ENCODE measurements at regions not wholly inside any gene's neighbourhood (a gene's known extent, or its start where the extent isn't known, plus 50 kb on each side); places are given as distances from the start of the nearest gene placed in this dataset.

GRCh38 chr5:2024986-2025721 is 142.4 kb upstream of the IRX4 start:
- TF ChIP-seq, protein P1, sequence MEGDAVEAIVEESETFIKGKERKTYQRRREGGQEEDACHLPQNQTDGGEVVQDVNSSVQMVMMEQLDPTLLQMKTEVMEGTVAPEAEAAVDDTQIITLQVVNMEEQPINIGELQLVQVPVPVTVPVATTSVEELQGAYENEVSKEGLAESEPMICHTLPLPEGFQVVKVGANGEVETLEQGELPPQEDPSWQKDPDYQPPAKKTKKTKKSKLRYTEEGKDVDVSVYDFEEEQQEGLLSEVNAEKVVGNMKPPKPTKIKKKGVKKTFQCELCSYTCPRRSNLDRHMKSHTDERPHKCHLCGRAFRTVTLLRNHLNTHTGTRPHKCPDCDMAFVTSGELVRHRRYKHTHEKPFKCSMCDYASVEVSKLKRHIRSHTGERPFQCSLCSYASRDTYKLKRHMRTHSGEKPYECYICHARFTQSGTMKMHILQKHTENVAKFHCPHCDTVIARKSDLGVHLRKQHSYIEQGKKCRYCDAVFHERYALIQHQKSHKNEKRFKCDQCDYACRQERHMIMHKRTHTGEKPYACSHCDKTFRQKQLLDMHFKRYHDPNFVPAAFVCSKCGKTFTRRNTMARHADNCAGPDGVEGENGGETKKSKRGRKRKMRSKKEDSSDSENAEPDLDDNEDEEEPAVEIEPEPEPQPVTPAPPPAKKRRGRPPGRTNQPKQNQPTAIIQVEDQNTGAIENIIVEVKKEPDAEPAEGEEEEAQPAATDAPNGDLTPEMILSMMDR (IDR thresholded peaks at IDR 0.05; ENCODE audit: unreplicated experiment), result no peak
- H3K4me3 Mint-ChIP-seq, result no peak overlapping the region
- no peaks in the 10 kb centered on the region for H3K36me3 Mint-ChIP-seq
- H3K9me3 Mint-ChIP-seq, result peaks cover 29% of the 10 kb centered on the region
- no peak overlapping the region for H3K27ac Mint-ChIP-seq
- no peak for DNase-seq (ENCODE audit: low spot score in 2 of 2, unreplicated experiment in 2 of 2)
- peaks cover 5% of the 10 kb centered on the region for H3K4me1 Mint-ChIP-seq
- peaks cover 44% of the 10 kb centered on the region for H3K27me3 Mint-ChIP-seq (ENCODE audit: low read depth)

DNA sequence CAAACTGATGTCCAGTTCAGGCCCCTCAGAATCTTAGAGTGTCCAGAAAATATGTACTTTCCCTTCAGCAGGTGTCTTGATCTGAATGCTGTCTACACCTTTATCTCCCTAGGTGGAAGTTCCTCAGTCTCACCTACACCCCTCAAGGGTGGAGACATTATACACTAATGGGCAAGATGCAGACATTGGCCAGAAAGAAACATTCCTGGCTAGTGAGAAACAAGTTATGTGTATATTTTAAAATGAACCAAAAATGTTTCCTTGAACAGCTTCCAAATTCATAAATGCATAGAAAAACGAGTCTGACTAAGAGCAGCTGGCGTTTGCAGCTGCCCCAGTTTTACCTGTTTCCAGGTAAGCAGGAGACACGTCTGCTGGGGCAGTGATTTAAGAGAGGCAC is 140.5 kb upstream of the IRX4 start:
- Mint-ChIP-seq H3K4me1 (no peaks in the 10 kb centered on the region), H3K4me3 (no peak overlapping the region), H3K9me3 (peaks cover 24% of the 10 kb centered on the region), H3K27ac (no peak overlapping the region), H3K27me3 (ENCODE audit: low read depth) (peaks cover 53% of the 10 kb centered on the region), H3K36me3 (no peaks in the 10 kb centered on the region)
- TF ChIP-seq, protein P1 (IDR thresholded peaks at IDR 0.05; ENCODE audit: unreplicated experiment), result no peak
- DNase-seq (ENCODE audit: low spot score in 2 of 2, unreplicated experiment in 2 of 2), result no peak

GRCh38 chr5:2022436-2022835 is 139.7 kb upstream of the IRX4 start:
- Mint-ChIP-seq H3K27ac (no peak overlapping the region), H3K27me3 (ENCODE audit: low read depth) (peaks cover 53% of the 10 kb centered on the region), H3K4me1 (no peaks in the 10 kb centered on the region), H3K4me3 (no peak overlapping the region), H3K9me3 (peaks cover 16% of the 10 kb centered on the region), H3K36me3 (no peaks in the 10 kb centered on the region)
- no peak for DNase-seq (ENCODE audit: low spot score in 2 of 2, unreplicated experiment in 2 of 2)
- TF ChIP-seq, protein P1 (IDR thresholded peaks at IDR 0.05; ENCODE audit: unreplicated experiment), result no peak

- DNase-seq (ENCODE audit: low spot score in 2 of 2, unreplicated experiment in 2 of 2), result no peak
- no peak overlapping the region for H3K27ac Mint-ChIP-seq
- TF ChIP-seq, protein P1 (IDR thresholded peaks at IDR 0.05; ENCODE audit: unreplicated experiment), result no peak
- H3K4me3 Mint-ChIP-seq, result no peak overlapping the region
- peaks cover 15% of the 10 kb centered on the region for H3K9me3 Mint-ChIP-seq
- peaks cover 55% of the 10 kb centered on the region for H3K27me3 Mint-ChIP-seq (ENCODE audit: low read depth)
- H3K4me1 Mint-ChIP-seq, result no peaks in the 10 kb centered on the region
- H3K36me3 Mint-ChIP-seq, result no peaks in the 10 kb centered on the region
These were observed 138.9 kb upstream of the IRX4 start for GRCh38 chr5:2021484-2022176.

DNA sequence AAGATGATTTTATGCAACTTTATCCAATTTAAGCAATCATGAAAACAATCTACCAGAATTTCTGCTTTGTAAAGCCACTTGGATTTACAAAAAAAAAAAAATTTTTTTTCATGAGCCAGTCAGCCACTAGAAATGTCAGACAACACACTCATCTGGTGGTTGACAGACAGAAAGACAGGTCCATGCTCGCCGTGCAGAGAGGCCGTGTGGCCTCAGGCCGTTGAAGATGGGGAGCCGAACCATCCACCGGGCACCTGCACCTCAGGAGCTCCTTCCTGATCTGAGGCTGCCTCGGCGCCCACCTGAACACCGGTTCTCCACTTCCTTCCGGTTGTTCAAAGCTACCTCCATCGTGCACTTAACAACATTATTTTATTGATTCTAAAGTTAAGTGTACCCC is 138.0 kb upstream of the IRX4 start:
- H3K27ac Mint-ChIP-seq, result no peak overlapping the region
- peaks cover 6% of the 10 kb centered on the region for H3K9me3 Mint-ChIP-seq
- H3K36me3 Mint-ChIP-seq, result no peaks in the 10 kb centered on the region
- peaks cover 54% of the 10 kb centered on the region for H3K27me3 Mint-ChIP-seq (ENCODE audit: low read depth)
- no peaks in the 10 kb centered on the region for H3K4me1 Mint-ChIP-seq
- TF ChIP-seq, protein P1 (IDR thresholded peaks at IDR 0.05; ENCODE audit: unreplicated experiment), result no peak
- H3K4me3 Mint-ChIP-seq, result no peak overlapping the region
- no peak for DNase-seq (ENCODE audit: low spot score in 2 of 2, unreplicated experiment in 2 of 2)
